HG03460 (cell line): ENCODE measurements at regions not wholly inside any gene's neighbourhood (a gene's known extent, or its start where the extent isn't known, plus 50 kb on each side); places are given as distances from the start of the nearest gene placed in this dataset.
"Not testable (repeated sequence)": the region's sequence is repeated elsewhere in the genome, so short reads cannot be mapped to it uniquely, and the experiment has no call there.

ENCODE experiments used
- ATAC-seq: cut with Tn5 transposase; IDR thresholded peaks from one replicate; pipeline ENCODE4 v1.9.1; 2021; ENCODE audit not compliant: unreplicated experiment

DNA sequence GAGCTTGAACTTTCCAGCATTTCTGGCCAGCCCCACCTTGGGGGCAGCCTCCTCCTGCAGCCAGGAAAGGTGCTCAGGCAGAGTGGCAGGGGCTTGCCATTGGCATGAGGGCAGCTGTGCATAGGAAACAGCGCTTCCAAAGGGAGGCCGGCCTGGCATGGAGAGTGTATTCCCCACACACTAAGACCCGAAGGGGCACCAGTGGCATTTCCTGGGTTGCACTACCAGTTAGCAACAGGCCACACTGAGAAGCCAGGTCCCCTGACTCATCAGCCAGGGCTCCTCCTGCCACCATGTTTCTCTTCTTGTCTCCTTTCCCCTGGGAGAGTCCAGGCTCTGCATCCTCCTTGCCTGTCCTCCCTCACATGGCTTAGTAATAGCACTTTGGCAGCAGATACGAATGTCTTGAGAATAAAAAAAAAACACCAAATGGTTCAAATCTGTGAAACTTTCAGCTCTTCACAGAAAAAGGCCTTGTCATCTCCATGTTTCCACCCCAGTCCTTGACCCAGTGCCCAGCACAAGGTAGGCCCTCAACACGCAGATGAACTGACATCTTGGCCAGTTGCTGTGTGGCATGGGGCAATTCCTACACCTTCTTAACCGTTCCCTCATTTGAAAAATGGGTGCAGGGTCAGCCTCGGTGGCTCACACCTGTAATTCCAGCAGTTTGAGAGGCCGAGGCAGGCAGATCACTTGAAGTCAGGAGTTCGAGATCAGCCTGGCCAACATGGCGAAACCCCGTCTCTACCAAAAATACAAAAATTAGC lies 180.4 kb downstream of the SMAD6 start:
- no peak for ATAC-seq

DNA sequence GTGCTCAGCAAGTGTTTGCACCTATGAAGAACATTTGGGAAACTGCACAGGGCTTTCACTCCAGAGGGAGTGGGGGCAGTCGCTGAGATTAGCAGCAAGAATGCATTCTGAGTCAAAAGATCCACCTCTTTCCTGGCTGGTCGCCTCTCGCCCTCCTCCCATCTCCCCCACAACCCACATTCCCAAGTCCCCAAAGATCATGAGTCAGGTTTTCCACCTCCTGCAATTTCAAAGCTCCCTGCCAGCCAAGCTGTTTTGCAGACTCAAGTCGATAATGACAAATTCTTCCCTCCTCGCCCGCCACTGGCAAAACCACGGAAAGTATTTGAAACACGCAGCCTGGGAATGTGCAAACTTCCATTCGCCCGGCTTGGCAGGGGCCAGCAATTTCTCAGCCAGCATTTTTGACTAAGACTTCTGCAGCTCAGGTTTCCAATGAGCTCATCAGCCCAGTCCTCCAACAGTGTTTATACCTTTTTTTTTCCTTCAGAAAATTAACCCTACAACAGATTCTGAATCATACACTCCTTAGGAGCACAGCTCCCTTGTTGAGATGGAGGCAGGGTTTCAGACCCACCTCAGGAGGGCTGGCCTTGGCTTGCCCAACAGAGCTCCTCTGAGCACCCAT lies 181.4 kb downstream of the SMAD6 start:
- no peak for ATAC-seq

DNA sequence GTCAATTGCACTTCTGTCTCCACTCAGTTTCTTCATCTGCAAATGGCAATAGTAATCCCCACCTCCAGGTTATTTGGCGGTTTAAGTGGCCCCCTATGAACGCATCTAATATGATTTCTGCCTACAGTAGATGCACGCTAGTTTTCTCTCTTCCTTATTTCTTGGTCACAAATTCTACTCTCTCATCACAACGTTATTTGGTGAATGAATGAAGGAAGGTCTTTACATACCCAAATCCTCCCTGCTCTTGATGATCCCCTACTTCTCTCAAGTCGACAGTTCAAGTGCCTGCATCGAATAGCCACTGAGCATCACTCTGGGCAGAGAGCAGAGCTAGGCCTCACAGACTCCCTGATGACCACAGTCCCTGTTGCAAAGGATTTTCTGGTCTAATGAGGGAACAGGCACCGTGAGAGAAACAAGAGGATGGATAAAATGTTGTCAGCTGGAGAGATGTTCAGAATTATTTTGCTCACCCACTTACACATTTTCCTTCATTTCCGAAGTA lies 181.2 kb upstream of the SMAD3 start:
- no peak for ATAC-seq

DNA sequence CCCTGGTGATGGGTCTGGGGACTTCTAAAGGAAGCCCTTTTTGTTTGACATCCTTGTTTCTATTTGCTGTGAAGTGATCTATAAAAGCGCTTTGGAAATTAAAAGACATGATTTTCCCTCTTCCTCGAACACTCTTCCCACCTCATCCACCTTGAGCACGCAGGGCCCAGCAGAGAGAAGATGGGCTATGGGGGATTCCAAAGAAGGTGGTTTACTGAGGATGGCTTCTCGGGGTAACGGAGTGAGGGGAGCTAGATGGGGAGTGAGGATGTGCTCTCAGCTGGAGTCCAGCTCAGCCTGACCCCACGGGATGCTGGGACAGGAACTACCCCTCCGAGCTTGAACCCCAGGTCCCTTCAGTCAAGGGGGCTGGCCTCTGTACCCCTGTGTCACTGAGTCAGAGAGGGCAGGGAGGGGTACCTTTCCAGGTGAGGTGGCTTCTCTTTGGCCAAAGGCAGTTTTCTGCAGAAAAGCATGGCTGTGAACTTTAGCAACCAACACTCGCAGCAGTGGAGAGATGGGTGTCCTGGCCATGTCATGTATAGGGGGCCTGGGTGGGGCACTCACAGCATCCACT lies 180.7 kb upstream of the SMAD3 start:
- no peak for ATAC-seq

DNA sequence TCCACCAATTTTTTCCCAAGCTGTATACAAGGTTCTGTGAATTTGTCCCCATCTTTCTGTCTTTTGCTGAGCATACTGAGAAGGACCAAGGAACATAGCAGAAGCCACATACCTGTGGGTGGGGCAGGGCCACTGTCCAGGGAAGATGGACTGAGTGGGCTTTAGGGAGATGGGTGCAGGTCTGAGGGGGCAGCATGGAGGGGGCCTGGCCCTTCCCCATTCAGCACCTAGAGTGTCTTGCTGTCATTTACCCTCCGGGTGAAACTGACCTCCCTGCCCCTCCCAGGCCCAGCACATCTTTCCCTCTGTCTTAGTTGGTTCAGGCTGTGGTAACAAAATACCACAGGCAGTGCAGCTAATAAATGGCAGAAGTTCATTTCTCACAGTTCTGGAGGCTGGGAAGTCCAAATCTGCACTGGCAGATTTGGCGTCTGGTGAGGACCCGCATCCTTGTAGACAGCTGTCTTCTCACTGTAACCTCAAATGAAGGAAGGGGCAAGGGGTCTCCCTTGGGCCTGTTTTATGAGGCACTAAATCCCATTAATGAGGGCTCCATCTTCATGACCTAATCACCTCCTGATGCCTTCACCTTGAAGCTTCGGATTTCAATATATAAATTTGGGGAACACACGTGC lies 180.0 kb upstream of the SMAD3 start:
- no peak for ATAC-seq

DNA sequence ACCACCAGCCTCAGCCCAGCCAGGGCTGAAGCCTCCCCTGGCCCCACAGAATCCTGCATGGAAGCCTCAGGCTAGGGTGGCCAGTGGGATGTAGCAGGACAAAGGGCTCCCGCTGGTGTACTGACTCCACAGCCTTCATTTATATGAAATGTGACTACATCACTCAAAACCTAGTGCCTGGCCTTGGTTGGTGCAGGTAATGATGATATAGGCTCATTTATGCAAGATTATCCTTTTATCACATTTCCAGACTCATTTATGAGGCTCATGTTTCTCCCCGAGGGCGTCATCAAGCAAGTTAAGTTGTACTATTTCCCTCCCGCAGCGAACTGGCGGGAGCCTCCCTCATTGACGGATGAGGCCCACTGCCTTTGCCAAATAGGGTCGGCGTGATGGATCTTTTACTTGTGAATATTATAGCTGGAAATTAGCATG lies 179.1 kb upstream of the SMAD3 start:
- ATAC-seq: no peak

DNA sequence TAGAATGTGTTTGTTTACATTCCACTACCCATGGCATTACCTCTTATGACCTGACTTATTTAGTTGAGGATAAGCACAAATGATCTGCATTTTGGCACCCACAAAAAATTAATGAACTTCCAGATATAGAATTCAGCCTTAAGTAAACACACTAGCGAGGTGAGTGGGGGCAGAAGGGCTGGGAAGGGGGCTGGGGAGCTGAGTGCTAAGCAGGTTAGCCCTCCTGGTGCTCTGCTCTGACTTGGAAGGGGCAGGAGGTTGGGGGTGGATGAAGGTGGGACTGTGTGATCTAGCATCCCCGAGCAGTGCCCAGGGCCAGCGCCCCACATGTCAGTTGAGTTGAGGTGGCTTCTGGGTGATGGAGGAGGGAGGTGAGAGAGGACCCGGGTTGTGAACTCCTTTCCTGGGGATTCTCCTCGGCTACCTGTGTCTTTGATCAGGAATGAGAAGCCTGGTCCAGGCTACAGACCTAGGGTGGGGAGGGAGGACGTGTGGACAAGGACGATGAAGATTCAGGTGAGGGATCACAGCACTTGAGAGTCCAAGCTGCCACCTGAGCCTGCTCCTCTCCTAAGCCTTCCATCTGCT lies 178.6 kb upstream of the SMAD3 start:
- no peak for ATAC-seq

DNA sequence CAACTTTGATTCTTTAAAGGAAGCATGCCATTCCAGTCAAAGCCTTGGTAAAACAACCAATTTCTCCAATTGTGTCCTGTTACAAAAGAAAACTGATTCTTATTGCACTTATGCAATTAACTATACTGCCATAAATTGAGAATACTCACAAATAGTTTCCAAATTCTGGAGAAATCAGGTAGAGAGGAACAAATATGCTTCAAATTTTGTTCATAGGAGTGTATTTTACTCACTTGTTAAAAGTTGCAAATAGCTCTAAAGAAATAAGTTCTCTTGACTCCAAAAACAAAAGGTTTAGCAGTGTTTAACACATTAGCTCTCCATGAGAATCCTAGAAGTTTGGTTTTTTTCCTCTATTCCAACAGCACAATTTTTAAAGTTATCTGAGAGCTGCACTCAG lies 176.1 kb upstream of the SMAD3 start:
- ATAC-seq: not testable (repeated sequence)

DNA sequence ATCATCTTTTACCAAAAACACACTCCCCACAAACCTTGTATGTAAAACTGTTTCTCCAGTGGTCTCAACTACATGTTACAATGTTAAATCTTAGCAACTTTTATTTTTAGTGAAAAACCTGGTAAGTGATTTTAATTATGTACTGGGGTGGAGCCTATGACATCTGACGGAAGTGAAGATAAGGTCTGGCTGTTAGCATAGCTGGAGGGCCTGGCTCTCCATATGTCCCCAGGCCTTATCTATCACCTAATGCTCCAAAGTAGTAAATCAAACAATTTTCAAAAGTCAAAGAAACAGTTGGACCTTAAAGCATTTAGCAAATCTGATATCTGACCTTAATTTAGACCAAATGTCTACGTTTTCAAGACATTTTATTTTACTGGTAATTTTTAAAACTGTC lies 173.6 kb upstream of the SMAD3 start:
- no peak for ATAC-seq

DNA sequence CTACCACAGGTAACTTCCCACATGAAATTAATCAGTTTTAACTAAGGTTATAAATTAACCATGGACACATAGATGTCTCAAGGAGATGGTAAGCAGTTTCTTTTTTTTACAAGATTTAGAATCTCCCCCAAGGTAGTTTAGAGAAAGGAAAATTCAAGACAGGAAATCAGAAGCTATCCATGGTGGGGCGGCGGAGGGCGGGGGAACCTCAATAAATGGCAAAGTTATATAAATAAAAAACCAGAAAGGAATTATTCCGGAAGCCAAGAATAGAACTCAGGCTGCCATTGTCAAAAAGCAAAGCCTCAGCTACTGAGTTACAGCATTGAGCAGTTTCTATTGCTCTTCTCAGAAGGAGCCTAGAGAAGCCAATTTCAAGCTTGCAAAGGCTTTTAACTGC lies 172.1 kb upstream of the SMAD3 start:
- ATAC-seq: no peak

DNA sequence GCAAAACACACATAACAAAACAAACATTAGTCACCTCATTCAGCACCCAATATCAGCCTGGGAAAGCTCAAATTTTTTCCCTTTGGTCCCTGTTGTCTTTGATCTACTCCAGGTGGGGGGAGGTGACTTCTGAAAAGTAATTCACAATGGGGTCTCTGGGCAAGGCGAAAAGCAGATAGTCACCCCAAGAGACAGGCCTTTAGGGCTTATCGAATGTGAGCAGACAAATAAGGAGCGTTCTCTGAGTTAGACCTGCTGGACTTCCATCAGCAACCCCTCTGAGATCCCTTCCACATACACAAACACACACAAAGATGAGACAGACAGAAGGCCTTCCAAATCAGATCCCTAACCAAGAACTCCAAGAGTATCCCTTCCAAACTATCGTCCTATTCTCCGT lies 171.0 kb upstream of the SMAD3 start:
- ATAC-seq: no peak

DNA sequence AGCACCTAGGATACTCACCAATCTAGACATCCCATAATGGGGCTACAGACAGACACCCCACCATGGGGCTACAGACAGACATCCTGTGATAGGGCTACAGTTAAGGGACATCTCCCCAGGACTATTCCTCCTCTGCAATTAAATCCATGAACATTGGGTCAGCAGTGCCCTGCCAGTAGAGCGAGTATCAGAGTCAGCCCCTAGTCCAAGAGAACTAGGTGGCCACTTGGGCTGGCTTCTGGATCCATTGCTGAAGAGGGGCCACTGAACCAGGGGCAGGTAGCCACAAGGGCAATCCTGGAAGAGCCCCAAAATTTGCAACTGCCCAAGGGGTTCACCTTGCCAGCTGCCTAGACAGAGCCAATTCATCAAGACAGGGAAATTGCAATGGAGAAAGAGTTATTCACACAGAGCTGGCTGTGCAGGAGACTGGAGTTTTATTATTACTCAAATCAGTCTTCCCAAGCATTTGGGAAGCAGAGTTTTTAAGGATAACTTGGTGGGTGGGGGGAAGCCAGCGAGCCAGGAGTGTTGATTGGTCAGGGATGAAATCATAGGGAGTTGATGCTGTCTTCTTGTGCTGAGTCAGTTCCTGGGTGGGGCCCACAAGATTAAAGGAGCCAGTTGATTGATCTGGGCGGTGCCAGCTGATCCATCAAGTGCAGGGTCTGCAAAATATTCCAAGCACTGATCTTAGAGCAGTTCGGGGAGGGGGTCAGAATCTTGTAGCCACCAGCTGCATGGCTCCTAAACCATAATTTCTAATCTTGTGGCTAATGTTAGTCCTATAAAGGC lies 170.2 kb upstream of the SMAD3 start:
- no peak for ATAC-seq

DNA sequence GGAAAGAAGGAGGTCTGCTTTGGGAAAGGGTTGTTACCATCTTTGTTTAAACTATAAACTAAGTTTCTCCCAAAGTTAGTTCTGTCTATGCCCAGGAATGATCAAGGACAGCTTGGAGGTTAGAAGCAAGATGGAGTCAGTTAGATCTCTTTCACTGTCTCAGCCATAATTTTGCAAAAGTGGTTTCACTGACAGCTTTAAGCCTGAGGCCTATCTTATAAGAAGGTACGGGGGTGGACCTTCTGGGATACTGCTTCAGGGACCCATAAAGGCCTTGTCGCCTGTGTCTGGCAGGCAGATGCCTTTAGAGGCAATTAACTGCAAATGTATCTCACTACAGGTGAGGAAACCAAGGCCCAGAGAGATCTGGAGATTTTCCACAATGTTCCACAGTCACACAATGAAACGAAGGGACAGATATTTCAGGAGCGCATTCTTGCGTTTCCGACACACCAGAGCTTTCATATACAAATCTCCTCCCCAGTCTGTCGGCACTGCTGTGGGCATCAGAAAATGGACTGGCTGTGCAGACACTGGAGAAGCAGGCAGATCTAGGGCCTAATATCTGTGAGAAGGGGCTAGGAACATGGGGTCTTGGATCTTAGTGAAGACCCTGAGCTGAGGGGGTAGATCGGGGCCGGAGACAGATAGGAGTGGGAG lies 169.5 kb upstream of the SMAD3 start:
- ATAC-seq: no peak

DNA sequence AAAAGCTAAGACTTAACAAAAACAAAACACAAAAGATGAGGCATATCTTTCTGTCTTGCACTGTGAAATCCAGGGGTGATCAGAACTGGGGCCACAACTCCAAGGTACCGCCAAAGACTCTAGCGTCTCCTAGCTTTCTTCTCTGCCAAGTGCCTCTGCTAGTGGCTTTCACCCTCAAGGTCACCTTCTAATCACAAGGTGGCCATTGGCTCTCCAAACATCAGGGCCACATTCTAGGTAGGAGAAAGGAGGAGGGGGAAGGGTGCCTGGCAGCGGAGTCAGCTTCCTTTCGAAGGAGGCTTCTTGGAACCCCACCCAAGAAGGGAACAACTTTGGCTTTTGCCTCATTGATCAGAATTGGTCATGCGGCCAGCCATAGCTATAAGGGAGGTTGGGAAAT lies 168.8 kb upstream of the SMAD3 start:
- no peak for ATAC-seq

DNA sequence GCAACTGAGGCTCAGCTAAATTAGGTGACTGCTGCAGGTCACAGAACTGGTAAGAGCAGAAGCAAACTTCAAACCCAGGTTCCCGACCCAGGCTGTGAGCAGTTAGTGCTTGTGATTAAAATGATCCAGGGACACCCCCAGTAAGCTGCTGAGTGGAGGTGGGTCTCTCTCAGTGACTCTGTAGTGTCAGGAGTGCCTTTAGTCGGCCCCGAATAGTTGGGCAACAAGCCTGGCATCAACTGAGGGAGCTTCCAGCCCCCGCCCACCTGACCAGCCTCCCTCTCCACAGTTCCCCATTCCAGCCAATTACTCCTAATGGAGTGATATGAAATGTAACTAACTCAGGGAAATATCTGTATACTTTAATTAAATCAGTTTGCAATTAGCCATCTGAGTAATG lies 168.0 kb upstream of the SMAD3 start:
- no peak for ATAC-seq

DNA sequence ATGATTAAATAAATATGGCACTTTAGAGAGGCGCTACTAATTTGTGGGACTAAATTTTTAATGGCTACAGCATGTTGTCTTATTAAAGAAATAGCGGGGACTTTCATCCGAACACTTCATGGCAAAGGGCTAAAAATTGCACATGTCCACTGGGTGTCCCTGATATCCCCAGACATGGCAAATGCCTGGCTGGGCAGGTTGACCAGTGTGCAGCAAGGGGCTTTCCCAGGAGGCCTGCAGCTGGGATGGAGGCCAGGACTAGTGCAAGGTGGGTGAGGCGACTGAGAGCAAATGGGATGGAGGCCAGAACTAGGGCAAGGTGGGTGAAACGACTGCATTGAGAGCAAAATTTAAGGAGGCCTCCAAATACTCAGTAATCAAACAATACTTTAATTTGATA lies 167.4 kb upstream of the SMAD3 start:
- no peak for ATAC-seq

DNA sequence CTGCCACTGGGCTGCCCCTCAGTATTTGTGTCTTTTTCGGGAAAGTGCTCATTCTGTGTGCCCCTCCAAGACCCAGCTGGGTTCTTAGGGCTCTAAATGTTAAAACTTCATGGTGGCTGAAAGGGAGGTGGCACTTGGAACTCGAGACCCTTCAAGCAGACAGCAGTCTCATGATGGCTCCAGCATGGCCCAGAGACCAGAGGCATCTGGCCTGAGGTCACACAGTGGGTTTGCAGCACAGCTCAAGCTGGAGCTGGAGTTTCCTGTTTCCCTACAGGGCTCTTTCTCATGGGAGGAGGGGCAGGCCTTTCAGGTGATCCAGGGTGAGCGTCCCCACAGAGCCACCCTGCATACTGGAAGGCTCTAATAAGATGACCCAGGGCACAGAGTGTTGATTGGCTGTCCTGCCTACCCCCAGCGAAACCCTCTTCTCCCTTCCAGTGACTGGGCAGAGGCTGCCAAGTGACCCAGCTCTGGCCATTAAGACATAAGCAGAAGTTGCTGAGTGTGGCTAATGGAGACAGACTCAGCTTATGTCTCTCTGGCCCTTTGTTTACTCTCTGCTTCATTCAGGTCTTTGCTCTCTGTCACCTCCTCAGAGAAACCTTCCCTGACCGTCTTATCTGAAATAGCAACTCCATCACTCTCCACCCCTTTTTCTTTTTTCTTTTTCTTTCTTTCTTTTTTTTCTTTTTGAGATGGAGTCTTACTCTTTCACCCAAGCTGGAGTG lies 166.6 kb upstream of the SMAD3 start:
- no peak for ATAC-seq

DNA sequence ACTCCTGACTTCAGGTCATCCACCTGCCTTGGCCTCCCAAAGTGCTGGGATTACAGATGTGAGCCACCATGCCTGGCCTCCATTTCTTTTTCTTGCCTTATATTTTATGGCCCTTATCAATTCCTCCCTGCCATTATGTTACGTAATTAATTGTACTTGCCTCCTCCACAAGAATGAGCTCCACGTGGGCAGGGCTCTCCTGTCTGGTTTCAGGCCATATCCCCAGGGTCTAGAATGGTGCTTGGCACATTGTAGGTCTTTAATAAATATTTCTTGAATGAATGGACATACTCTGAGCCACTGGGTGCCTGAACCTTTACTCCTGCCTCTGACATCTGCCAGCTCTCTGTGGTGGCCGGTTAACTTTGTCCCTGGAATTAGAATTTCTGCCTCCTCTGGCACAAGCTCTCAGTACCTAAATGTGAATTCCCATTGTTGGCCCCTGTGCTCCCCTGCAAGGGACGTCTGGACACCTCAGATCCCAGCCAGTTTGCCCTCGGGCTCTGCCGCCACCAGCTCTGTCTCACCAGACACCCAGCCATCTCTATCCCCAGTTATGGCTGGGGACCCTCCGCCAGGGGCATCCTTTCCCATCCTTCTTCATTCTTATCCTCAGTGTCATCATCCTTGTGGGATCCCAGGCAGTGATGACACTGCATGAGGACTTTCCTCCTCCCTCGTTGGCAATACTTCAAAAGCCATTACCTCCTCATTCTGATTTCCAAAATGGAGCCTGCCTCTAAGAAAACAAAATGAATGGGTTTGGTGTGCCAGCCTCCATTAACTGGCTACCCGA lies 165.6 kb upstream of the SMAD3 start:
- no peak for ATAC-seq
